Ascending aorta (tissue), 2 donors: ENCODE measurements at regions not wholly inside any gene's neighbourhood (a gene's known extent, or its start where the extent isn't known, plus 50 kb on each side); places are given as distances from the start of the nearest gene placed in this dataset.

Experiments used
- DNase-seq, 2 donors: peaks; one replicate each; pipeline ENCODE4 v3.0.0-alpha.2; 2019; ENCODE audit warnings: low spot score in 2 of 2
- H3K27ac ChIP-seq, 2 donors: fragments of 200-600 bp; sonication (generic); one replicate each; pipeline ENCODE4 v1.5.1; 2016 to 2017; ENCODE audit warnings: mild to moderate bottlenecking in 1 of 2
- H3K27me3 ChIP-seq: fragments of 200-600 bp; sonication (generic); one replicate; pipeline ENCODE4 v1.5.1; 2017
- H3K36me3 ChIP-seq, 2 donors: fragments of 200-600 bp; sonication (generic); one replicate each; pipeline ENCODE4 v1.5.1; 2016
- H3K4me1 ChIP-seq, 2 donors: fragments of 200-600 bp; sonication (generic); one replicate each; pipeline ENCODE4 v1.5.1; 2016 to 2017; ENCODE audit warnings: mild to moderate bottlenecking in 1 of 2
- H3K4me3 ChIP-seq, 2 donors: fragments of 200-600 bp; sonication (generic); one replicate each; pipeline ENCODE4 v1.5.1; 2016 to 2017; ENCODE audit warnings: mild to moderate bottlenecking in 1 of 2
- H3K9me3 ChIP-seq, 2 donors: fragments of 200-600 bp; sonication (generic); one replicate each; pipeline ENCODE4 v1.5.1; 2016
- intact Hi-C: fragments of 100-400 bp; cut with DNase I; formaldehyde crosslinking; loops from one replicate; pipeline ENCODE4 v1.15.1; 2023
- TF ChIP-seq, protein P1 (sequence below), 3 experiments: fragments of 200-600 bp in 2 of 3; fragments of 450-650 bp in 1 of 3; sonication (generic) in 2 of 3; IDR thresholded peaks; one replicate each; pipeline ENCODE4 v1.5.1; 2016 to 2019; ENCODE audit warnings: antibody characterized with exemption in 3 of 3, mild to moderate bottlenecking in 1 of 3, moderate library complexity in 1 of 3

DNA sequence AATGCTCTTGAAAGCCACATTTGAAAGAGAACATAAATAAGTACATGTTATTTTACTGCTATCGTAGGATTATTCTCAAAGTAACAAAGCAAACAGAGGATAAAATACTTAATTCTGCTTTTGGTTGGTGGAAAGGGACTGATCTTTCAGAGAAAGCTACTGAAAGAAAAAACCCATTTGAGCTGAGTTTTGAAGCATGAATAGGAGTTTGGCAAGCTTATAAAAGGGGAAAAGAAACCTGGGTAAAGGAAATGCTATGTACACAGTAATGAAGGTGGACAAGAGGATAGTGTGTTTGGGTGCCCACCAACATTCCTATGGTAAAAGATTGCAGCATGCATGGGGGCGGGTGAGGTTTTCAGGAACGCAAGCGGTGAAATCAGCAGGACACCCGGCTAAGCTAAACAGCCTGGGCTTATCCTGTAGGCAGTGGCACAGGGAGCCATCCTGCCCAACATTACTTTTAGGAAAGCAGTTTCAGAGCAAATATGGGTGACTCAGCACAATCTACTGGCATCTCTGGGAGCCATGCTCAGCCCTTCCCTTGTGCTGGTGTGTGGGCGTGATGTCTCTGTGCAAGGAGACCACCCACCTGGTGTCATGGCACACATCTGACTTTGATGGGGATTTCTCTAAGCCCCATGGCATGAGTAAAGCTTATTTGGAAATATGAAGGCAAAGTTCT lies 673.9 kb upstream of the KLF4 start:
- Histone ChIP-seq H3K36me3 (no peaks in the 10 kb centered on the region), H3K27ac (no peak overlapping the region), H3K9me3 (no peaks in the 10 kb centered on the region), H3K4me3 (no peak overlapping the region), H3K4me1 (no peaks in the 10 kb centered on the region), H3K27me3 (no peaks in the 10 kb centered on the region)
- intact Hi-C loops: no loop called here
- no peak for DNase-seq
- TF ChIP-seq, protein P1, sequence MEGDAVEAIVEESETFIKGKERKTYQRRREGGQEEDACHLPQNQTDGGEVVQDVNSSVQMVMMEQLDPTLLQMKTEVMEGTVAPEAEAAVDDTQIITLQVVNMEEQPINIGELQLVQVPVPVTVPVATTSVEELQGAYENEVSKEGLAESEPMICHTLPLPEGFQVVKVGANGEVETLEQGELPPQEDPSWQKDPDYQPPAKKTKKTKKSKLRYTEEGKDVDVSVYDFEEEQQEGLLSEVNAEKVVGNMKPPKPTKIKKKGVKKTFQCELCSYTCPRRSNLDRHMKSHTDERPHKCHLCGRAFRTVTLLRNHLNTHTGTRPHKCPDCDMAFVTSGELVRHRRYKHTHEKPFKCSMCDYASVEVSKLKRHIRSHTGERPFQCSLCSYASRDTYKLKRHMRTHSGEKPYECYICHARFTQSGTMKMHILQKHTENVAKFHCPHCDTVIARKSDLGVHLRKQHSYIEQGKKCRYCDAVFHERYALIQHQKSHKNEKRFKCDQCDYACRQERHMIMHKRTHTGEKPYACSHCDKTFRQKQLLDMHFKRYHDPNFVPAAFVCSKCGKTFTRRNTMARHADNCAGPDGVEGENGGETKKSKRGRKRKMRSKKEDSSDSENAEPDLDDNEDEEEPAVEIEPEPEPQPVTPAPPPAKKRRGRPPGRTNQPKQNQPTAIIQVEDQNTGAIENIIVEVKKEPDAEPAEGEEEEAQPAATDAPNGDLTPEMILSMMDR (IDR thresholded peaks at IDR 0.05): no peak

DNA sequence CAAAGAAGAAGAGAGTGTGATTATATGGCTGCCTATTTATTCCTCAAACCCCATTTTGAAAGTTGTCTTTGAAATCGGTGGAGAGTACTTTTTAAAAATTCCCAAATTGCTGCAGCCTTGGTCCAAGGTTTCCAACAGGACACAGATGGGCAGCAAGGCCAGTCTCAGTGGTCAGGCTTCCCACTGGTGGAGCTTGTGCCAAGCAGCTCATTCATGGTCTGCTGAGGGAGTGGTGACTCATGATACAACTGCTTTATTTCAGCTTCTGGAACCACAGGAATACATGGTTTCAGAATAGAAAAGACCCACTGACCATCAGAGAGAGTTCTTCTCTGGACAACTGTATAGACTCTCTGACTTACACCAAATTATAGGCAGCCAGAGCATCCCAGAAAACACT lies 673.1 kb upstream of the KLF4 start:
- H3K9me3 ChIP-seq: no peaks in the 10 kb centered on the region
- no peak overlapping the region for H3K27ac ChIP-seq
- H3K27me3 ChIP-seq: no peaks in the 10 kb centered on the region
- H3K4me3 ChIP-seq: no peak overlapping the region
- H3K36me3 ChIP-seq: no peaks in the 10 kb centered on the region
- DNase-seq: no peak
- H3K4me1 ChIP-seq: no peaks in the 10 kb centered on the region
- TF ChIP-seq, protein P1 (IDR thresholded peaks at IDR 0.05): no peak
- intact Hi-C loops: no loop called here

DNA sequence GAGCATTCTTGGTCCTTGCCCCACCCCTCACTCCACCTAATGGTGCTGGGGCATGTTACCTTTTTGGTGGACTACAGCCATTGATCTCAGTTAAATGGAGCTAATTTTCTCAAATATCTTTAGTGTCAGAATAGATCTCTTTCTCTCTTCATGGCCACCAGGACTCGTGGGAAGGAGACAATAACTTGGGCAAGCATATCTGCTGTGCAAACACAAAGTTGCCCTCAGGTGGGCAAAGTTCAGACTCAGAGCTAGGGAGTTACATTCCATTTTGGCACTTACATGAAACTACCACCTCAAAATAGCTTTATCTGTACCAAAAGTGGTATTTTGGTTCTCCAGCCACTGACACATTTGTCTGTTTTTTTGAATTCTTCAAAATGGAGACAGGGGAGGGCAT lies 671.9 kb upstream of the KLF4 start:
- Histone ChIP-seq H3K4me3 (no peak overlapping the region), H3K36me3 (no peaks in the 10 kb centered on the region), H3K4me1 (no peaks in the 10 kb centered on the region), H3K9me3 (no peaks in the 10 kb centered on the region), H3K27me3 (no peaks in the 10 kb centered on the region), H3K27ac (no peak overlapping the region)
- TF ChIP-seq, protein P1 (IDR thresholded peaks at IDR 0.05): no peak
- intact Hi-C loops: no loop called here
- no peak for DNase-seq

DNA sequence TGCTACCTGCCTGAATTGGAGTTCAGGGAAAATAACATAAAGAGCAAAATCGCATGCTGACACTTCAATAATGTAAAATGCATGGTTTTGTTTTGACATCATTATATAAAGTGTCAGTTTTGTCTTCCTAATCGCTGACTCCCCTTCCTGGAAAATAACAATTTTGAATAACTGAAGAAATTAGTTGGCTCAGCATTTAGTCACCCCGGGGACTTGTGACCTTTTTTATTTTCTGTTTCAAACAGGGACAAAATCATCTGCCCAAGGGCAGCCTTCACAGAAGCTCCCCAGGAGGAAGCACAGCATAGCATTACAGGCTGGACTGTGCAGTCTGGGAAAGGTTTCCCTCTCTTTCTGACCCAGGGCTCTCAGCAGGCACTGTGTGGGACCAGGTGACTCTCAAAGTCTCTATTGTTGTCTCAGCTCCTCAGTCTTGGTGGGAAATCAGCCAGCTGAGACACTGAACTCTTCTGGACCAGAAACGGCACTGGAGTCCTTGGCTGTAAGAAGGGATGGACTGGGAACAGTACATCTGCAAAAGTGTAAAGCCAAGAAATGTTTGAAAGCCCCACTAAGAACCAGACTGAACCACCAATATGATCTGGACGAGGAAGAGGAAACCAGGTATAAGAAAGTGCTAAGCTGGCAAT lies 671.3 kb upstream of the KLF4 start:
- H3K27ac ChIP-seq: no peak overlapping the region
- no peaks in the 10 kb centered on the region for H3K9me3 ChIP-seq
- intact Hi-C loops: no loop called here

DNA sequence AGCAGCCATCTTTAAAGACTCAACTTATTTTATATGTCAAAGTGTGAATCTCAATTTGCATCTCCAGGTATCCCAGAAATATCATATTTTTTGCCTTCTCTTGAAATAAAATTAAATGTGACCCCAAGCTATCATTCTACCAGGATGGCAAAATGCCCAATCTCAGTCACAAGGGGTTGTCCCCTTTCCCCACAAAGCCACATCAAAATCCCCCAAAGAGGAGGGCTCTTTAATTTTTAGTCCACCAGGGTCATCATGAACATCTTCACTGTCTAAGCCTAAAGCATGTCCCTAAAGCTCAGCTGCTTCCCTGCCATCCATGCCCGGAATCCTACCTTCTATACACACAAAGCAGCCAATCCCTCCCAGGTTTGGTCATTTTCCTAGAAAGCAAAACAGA lies 670.5 kb upstream of the KLF4 start:
- Histone ChIP-seq H3K4me3 (no peak overlapping the region), H3K27ac (no peak overlapping the region), H3K27me3 (no peaks in the 10 kb centered on the region), H3K4me1 (peaks cover 0 to 4% of the 10 kb centered on the region in 2 donors), H3K36me3 (no peaks in the 10 kb centered on the region), H3K9me3 (no peaks in the 10 kb centered on the region)
- intact Hi-C loops: no loop called here
- TF ChIP-seq, protein P1 (IDR thresholded peaks at IDR 0.05): no peak
- DNase-seq: no peak

More for the DNA sequence above, 671.3 kb upstream of the KLF4 start:
- TF ChIP-seq, protein P1 (IDR thresholded peaks at IDR 0.05): no peak
- no peak for DNase-seq
- Histone ChIP-seq H3K4me1 (no peaks in the 10 kb centered on the region), H3K36me3 (no peaks in the 10 kb centered on the region), H3K27me3 (no peaks in the 10 kb centered on the region), H3K4me3 (no peak overlapping the region)
